HG03139 (cell line): ENCODE measurements at regions not wholly inside any gene's neighbourhood (a gene's known extent, or its start where the extent isn't known, plus 50 kb on each side); places are given as distances from the start of the nearest gene placed in this dataset.
"Not testable (repeated sequence)": the region's sequence is repeated elsewhere in the genome, so short reads cannot be mapped to it uniquely, and the experiment has no call there.

Experiments used
- ATAC-seq: cut with Tn5 transposase; IDR thresholded peaks from one replicate; pipeline ENCODE4 v1.9.1; 2021; ENCODE audit not compliant: unreplicated experiment

- ATAC-seq: no peak
Measured at GRCh38 chr2:113341191-113341869, 62.6 kb upstream of the PAX8 start.

GRCh38 chr2:113337809-113338208, 59.1 kb upstream of the PAX8 start:
- no peak for ATAC-seq

GRCh38 chr2:113336040-113336439, 57.3 kb upstream of the PAX8 start:
- ATAC-seq: not testable (repeated sequence)

DNA sequence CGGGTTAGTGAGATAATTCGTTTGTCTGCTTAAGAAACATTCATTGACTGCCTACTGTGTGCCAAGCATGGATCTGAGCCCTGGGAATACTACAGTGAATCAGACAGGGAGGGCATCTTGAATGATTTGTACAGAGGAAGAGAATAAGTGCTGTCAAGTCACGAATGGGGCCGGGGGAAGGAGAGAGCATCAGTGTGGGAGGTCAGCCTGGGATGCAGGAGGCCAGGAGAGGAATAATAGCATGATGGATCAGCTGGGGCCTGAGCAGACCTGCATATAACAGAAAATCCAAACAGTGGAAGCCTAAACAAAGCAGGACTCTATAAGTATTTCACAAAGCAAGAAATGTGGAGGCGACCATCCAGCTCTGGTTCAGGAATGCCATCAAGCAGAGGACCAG, 55.4 kb upstream of the PAX8 start:
- no peak for ATAC-seq

- not testable (repeated sequence) for ATAC-seq
Measured at GRCh38 chr2:113333735-113334134, 55.0 kb upstream of the PAX8 start.

GRCh38 chr2:113330060-113330767, 51.5 kb upstream of the PAX8 start:
- not testable (repeated sequence) for ATAC-seq

GRCh38 chr2:113328973-113329372, 50.3 kb upstream of the PAX8 start:
- ATAC-seq: not testable (repeated sequence)

DNA sequence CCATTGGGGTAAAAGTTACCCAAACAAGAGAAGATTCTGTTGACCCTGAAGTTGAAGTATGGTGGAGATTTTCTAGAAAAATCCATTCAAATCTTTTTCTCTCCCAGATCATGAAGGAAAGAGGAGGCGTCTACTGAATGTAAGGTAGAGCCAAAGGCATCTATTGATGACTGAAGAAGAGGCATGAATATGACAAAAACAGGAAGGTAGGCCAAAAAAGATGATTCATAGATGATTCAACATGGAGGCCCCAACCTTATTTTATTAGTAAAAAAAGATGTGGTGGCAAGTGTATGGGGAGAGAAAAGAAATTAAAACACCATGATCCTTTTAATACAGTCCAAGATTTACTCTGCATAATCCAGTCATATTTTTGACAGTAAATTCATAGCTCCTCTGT, 49.9 kb upstream of the PAX8 start:
- ATAC-seq: not testable (repeated sequence)
